Astrocyte (in vitro differentiated cells and primary cell): ENCODE measurements at regions not wholly inside any gene's neighbourhood (a gene's known extent, or its start where the extent isn't known, plus 50 kb on each side); places are given as distances from the start of the nearest gene placed in this dataset.

Source experiments
- DNase-seq: peaks from one replicate; pipeline ENCODE4 v3.0.0-alpha.2; 2010; ENCODE audit warnings: low read depth
- FAIRE-seq: peaks from 2 replicates; lab custom pipeline; 2011; peaks lifted over from hg19 to GRCh38; lab: Jason Lieb, UNC
- H2AFZ ChIP-seq: 2 replicates; pipeline ENCODE4 v1.6.0; 2012; ENCODE audit warnings: low read depth, low read length, inconsistent platforms
- H3K27ac ChIP-seq: 2 replicates; pipeline ENCODE4 v1.5.1; 2011; ENCODE audit warnings: low read depth, low read length, inconsistent platforms
- H3K27me3 ChIP-seq: 2 replicates; pipeline ENCODE4 v1.6.0; 2011; ENCODE audit warnings: low read length, inconsistent platforms; ENCODE audit not compliant: insufficient read depth
- H3K36me3 ChIP-seq: 2 replicates; pipeline ENCODE4 v1.5.1; 2011; ENCODE audit warnings: low read length, inconsistent platforms; ENCODE audit not compliant: insufficient read depth
- H3K4me1 ChIP-seq: 2 replicates; pipeline ENCODE4 v1.5.1; 2011; ENCODE audit warnings: low read length, inconsistent platforms; ENCODE audit not compliant: insufficient read depth
- H3K4me2 ChIP-seq: 2 replicates; pipeline ENCODE4 v1.6.0; 2012; ENCODE audit warnings: low read length, inconsistent platforms
- H3K4me3 ChIP-seq: 2 replicates; pipeline ENCODE4 v1.5.1; 2011; ENCODE audit warnings: low read depth, mild to moderate bottlenecking, low read length, inconsistent platforms; ENCODE audit not compliant: insufficient read depth
- H3K79me2 ChIP-seq: 2 replicates; pipeline ENCODE4 v1.6.0; 2012; ENCODE audit warnings: mild to moderate bottlenecking, low read length, inconsistent platforms; ENCODE audit not compliant: insufficient read depth
- H3K9ac ChIP-seq: 2 replicates; pipeline ENCODE4 v1.6.0; 2012; ENCODE audit warnings: mild to moderate bottlenecking, low read length, inconsistent platforms
- H3K9me3 ChIP-seq: 2 replicates; pipeline ENCODE4 v1.5.1; 2012; ENCODE audit warnings: low read depth, mild to moderate bottlenecking, low read length, inconsistent platforms; ENCODE audit not compliant: insufficient read depth
- H4K20me1 ChIP-seq: 2 replicates; pipeline ENCODE4 v1.6.0; 2012; ENCODE audit warnings: low read length, inconsistent platforms; ENCODE audit not compliant: insufficient read depth
- H3K27ac Mint-ChIP-seq: one replicate; pipeline ENCODE4 v1.8.0; 2021; ENCODE audit warnings: mild to moderate bottlenecking, mixed read lengths; ENCODE audit not compliant: unreplicated experiment
- H3K27me3 Mint-ChIP-seq: one replicate; pipeline ENCODE4 v1.8.0; 2021; ENCODE audit warnings: low read depth, mixed read lengths; ENCODE audit not compliant: unreplicated experiment
- H3K36me3 Mint-ChIP-seq: one replicate; pipeline ENCODE4 v1.8.0; 2021; ENCODE audit warnings: low read depth, mixed read lengths; ENCODE audit not compliant: unreplicated experiment
- H3K4me1 Mint-ChIP-seq: one replicate; pipeline ENCODE4 v1.8.0; 2021; ENCODE audit warnings: low read depth, mixed read lengths; ENCODE audit not compliant: unreplicated experiment
- H3K4me3 Mint-ChIP-seq: one replicate; pipeline ENCODE4 v1.8.0; 2021; ENCODE audit warnings: mild to moderate bottlenecking, moderate library complexity, mixed read lengths; ENCODE audit not compliant: unreplicated experiment
- H3K9me3 Mint-ChIP-seq: one replicate; pipeline ENCODE4 v1.8.0; 2021; ENCODE audit warnings: mild to moderate bottlenecking, mixed read lengths; ENCODE audit not compliant: unreplicated experiment
- EZH2 ChIP-seq: IDR thresholded peaks from 2 replicates; pipeline ENCODE4 v1.6.1; 2012; ENCODE audit warnings: mild to moderate bottlenecking, low read length, inconsistent platforms; ENCODE audit not compliant: insufficient read depth
- TF ChIP-seq, protein P1 (sequence below): IDR thresholded peaks from 2 replicates; pipeline ENCODE4 v1.5.1; 2011; ENCODE audit warnings: low read depth, mild to moderate bottlenecking, inconsistent platforms, low read length, moderate library complexity; ENCODE audit not compliant: insufficient read depth

DNA sequence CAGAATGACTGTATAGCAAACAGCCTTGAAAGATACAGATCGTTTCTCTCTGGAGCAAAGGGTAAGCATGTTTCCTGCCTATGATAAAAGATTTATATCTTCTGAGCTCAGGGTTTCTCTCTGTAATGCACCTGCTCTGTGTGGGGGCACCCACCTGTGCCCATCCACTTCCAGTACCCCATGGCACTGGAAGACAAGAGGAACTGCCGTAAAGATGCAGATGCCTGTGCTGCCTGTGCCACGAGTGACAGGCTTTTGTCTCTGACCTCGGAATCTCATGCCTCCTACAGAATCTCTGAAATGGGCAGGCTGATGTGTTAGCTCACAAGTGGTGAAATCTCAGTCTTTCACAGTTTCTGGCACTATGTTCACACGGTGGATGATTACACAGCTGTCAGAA lies 50.3 kb upstream of the ATP11A start:
- DNase-seq: no peak
- H3K79me2 ChIP-seq: no peaks in the 10 kb centered on the region
- H3K4me2 ChIP-seq: no peak overlapping the region
- FAIRE-seq: no peak
- H3K27ac ChIP-seq: no peak overlapping the region
- H3K4me1 ChIP-seq: no peaks in the 10 kb centered on the region
- H4K20me1 ChIP-seq: no peaks in the 10 kb centered on the region
- no peak overlapping the region for H3K27ac Mint-ChIP-seq
- no peak overlapping the region for H3K4me3 Mint-ChIP-seq
- no peaks in the 10 kb centered on the region for H3K9me3 ChIP-seq
- no peak overlapping the region for H3K4me3 ChIP-seq
- no peak overlapping the region for H3K9ac ChIP-seq
- H2AFZ ChIP-seq: no peak overlapping the region
- no peaks in the 10 kb centered on the region for H3K4me1 Mint-ChIP-seq
- TF ChIP-seq, protein P1, sequence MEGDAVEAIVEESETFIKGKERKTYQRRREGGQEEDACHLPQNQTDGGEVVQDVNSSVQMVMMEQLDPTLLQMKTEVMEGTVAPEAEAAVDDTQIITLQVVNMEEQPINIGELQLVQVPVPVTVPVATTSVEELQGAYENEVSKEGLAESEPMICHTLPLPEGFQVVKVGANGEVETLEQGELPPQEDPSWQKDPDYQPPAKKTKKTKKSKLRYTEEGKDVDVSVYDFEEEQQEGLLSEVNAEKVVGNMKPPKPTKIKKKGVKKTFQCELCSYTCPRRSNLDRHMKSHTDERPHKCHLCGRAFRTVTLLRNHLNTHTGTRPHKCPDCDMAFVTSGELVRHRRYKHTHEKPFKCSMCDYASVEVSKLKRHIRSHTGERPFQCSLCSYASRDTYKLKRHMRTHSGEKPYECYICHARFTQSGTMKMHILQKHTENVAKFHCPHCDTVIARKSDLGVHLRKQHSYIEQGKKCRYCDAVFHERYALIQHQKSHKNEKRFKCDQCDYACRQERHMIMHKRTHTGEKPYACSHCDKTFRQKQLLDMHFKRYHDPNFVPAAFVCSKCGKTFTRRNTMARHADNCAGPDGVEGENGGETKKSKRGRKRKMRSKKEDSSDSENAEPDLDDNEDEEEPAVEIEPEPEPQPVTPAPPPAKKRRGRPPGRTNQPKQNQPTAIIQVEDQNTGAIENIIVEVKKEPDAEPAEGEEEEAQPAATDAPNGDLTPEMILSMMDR: no peak
- no peak for TF ChIP-seq EZH2
- peaks cover 51% of the 10 kb centered on the region for H3K27me3 Mint-ChIP-seq
- peaks cover 2% of the 10 kb centered on the region for H3K9me3 Mint-ChIP-seq
- peaks cover 10% of the 10 kb centered on the region for H3K27me3 ChIP-seq
- H3K36me3 Mint-ChIP-seq: no peaks in the 10 kb centered on the region
- no peaks in the 10 kb centered on the region for H3K36me3 ChIP-seq

DNA sequence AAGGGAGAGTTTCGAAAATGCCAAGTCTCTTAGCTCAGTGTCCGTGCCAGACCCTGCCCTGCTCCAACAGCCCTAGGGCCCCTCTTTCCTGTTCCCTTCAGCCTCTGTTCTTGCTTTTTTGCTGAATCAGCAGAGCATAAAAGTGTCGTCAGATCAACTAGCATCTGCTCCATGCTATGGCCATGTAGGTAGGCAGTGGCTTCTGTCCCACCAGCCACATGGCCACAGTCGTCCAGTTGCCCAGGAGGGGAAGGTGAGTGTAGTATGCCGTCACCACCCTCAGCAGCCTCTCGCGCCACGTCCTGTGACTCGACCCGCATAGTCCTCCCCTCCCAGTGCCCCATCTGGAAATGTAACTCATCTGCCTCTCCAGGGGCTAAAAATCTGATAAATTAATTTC lies 50.9 kb upstream of the ATP11A start:
- Histone ChIP-seq H3K4me1 (no peaks in the 10 kb centered on the region), H3K9me3 (no peaks in the 10 kb centered on the region), H3K9ac (no peak overlapping the region), H3K79me2 (no peaks in the 10 kb centered on the region), H3K4me3 (no peak overlapping the region), H3K27ac (no peak overlapping the region), H3K27me3 (peaks cover 10% of the 10 kb centered on the region), H2AFZ (no peak overlapping the region), H3K4me2 (no peak overlapping the region), H4K20me1 (no peaks in the 10 kb centered on the region), H3K36me3 (no peaks in the 10 kb centered on the region)
- no peak overlapping the region for H3K27ac Mint-ChIP-seq
- DNase-seq (no peak), FAIRE-seq (no peak)
- H3K27me3 Mint-ChIP-seq: peaks cover 52% of the 10 kb centered on the region
- H3K9me3 Mint-ChIP-seq: peaks cover 2% of the 10 kb centered on the region
- H3K4me1 Mint-ChIP-seq: no peaks in the 10 kb centered on the region
- no peaks in the 10 kb centered on the region for H3K36me3 Mint-ChIP-seq
- H3K4me3 Mint-ChIP-seq: no peak overlapping the region
- no peak for TF ChIP-seq EZH2
- TF ChIP-seq, protein P1: no peak

DNA sequence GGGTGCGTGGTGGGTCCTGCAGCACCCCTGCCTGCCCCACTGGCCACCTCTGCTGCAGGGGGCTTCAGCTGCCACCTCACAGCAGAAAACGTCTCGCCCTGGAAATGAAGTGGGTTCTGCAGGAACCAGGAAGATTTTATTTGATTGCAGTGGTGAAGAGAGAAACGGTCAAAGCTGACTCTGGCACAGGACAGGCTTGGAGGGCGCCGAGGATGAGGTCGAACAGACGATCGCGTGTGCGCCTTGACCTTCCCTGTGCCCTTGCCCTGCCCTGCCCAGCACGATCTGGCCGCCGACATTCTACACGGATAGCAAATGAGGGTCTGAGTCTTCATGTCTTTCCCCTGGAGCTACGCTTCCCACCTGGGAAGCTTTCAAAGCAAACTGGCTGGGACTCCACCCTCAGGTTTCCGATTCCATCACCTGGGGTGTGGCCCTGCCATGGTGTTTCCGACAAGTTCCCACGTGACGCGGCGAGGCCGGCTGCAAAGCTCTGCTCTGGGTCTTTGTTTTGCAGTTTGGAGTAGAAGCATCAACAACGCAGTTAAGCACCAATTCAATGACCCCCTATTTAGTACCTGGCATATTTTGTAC lies 50.3 kb upstream of the TUBGCP3 start:
- no peak overlapping the region for H3K4me3 Mint-ChIP-seq
- no peaks in the 10 kb centered on the region for H3K4me1 Mint-ChIP-seq
- no peak overlapping the region for H3K27ac Mint-ChIP-seq
- no peaks in the 10 kb centered on the region for H4K20me1 ChIP-seq
- H3K9me3 Mint-ChIP-seq: peaks cover 2% of the 10 kb centered on the region
- no peak for FAIRE-seq
- H3K36me3 Mint-ChIP-seq: no peaks in the 10 kb centered on the region
- no peak overlapping the region for H2AFZ ChIP-seq
- no peaks in the 10 kb centered on the region for H3K79me2 ChIP-seq
- DNase-seq: no peak
- no peaks in the 10 kb centered on the region for H3K9me3 ChIP-seq
- H3K4me2 ChIP-seq: no peak overlapping the region
- H3K27me3 ChIP-seq: peaks cover 10% of the 10 kb centered on the region
- no peaks in the 10 kb centered on the region for H3K4me1 ChIP-seq
- no peak overlapping the region for H3K27ac ChIP-seq
- peaks cover 56% of the 10 kb centered on the region for H3K27me3 Mint-ChIP-seq
- H3K4me3 ChIP-seq: no peak overlapping the region
- TF ChIP-seq, protein P1: no peak
- no peak for TF ChIP-seq EZH2
- no peaks in the 10 kb centered on the region for H3K36me3 ChIP-seq
- no peak overlapping the region for H3K9ac ChIP-seq
